Neural cell (in vitro differentiated cells): ENCODE measurements at regions not wholly inside any gene's neighbourhood (a gene's known extent, or its start where the extent isn't known, plus 50 kb on each side); places are given as distances from the start of the nearest gene placed in this dataset.

Source experiments
- H2AFZ ChIP-seq: fragments of 200-600, 300-800 bp; sonication (generic), shearing (Covaris generic); 2 replicates; pipeline ENCODE4 v1.6.0; 2014; ENCODE audit warnings: low read depth, mild to moderate bottlenecking, antibody characterized with exemption, low read length, moderate library complexity
- H3F3A ChIP-seq: fragments of 200-600 bp; shearing (Covaris generic); 2 replicates; pipeline ENCODE4 v1.6.1; 2016; ENCODE audit warnings: mild to moderate bottlenecking, moderate library complexity, mixed read lengths, antibody characterized with exemption, low read length; ENCODE audit not compliant: insufficient read depth, poor library complexity, severe bottlenecking
- H3K27ac ChIP-seq: fragments of 200-600, 300-800 bp; sonication (generic), shearing (Covaris generic); 2 replicates; pipeline ENCODE4 v1.5.1; 2014; ENCODE audit warnings: mild to moderate bottlenecking, low read length, moderate library complexity
- H3K27me3 ChIP-seq: fragments of 300-800, 200-600 bp; sonication (generic), shearing (Covaris generic); 2 replicates; pipeline ENCODE4 v1.6.0; 2014; ENCODE audit warnings: mild to moderate bottlenecking, low read depth, low read length, moderate library complexity; ENCODE audit not compliant: insufficient read depth
- H3K36me3 ChIP-seq: fragments of 300-800, 200-600 bp; sonication (generic), shearing (Covaris generic); 2 replicates; pipeline ENCODE4 v1.5.1; 2014; ENCODE audit warnings: mild to moderate bottlenecking, antibody characterized with exemption, low read length, moderate library complexity; ENCODE audit not compliant: insufficient read depth
- H3K4me2 ChIP-seq: fragments of 300-800, 200-600 bp; sonication (generic), shearing (Covaris generic); 2 replicates; pipeline ENCODE4 v1.6.0; 2014; ENCODE audit warnings: mild to moderate bottlenecking, low read length
- H3K4me3 ChIP-seq: fragments of 300-800, 200-600 bp; sonication (generic), shearing (Covaris generic); 2 replicates; pipeline ENCODE4 v1.5.1; 2014; ENCODE audit warnings: mild to moderate bottlenecking, low read length, moderate library complexity
- H3K79me2 ChIP-seq: fragments of 200-600 bp; shearing (Covaris generic); replicated peaks from 2 replicates; pipeline ENCODE4 v1.6.0; 2014; ENCODE audit warnings: mild to moderate bottlenecking, low read length, moderate library complexity; ENCODE audit not compliant: insufficient read depth
- H3K9ac ChIP-seq: fragments of 300-800, 200-600 bp; sonication (generic), shearing (Covaris generic); 2 replicates; pipeline ENCODE4 v1.6.1; 2016; ENCODE audit warnings: mild to moderate bottlenecking, low read length, mixed read lengths
- H3K9me2 ChIP-seq: fragments of 200-600 bp; shearing (Covaris generic); 2 replicates; pipeline ENCODE4 v1.6.1; 2016; ENCODE audit warnings: mild to moderate bottlenecking, low read length, mixed read lengths; ENCODE audit not compliant: insufficient read depth
- H3K9me3 ChIP-seq: fragments of 200-600, 300-800 bp; sonication (generic), shearing (Covaris generic); 2 replicates; pipeline ENCODE4 v1.6.1; 2016; ENCODE audit warnings: mild to moderate bottlenecking, mixed run types, low read length, moderate library complexity, mixed read lengths
- H4K20me1 ChIP-seq: fragments of 200-600 bp; shearing (Covaris generic); 2 replicates; pipeline ENCODE4 v1.6.1; 2016; ENCODE audit warnings: mild to moderate bottlenecking, mixed run types; ENCODE audit not compliant: insufficient read depth
- CTCF ChIP-seq: fragments of 450-650 bp; IDR thresholded peaks from 2 replicates; pipeline ENCODE4 v1.5.1; 2014; ENCODE audit warnings: antibody characterized with exemption, mild to moderate bottlenecking, moderate library complexity; ENCODE audit not compliant: poor library complexity, severe bottlenecking
- EP300 ChIP-seq: fragments of 450-650 bp; conservative IDR thresholded peaks from 2 replicates; pipeline ENCODE4 v1.6.1; 2014; ENCODE audit warnings: antibody characterized with exemption, mild to moderate bottlenecking, moderate library complexity; ENCODE audit not compliant: poor library complexity, severe bottlenecking
- EZH2 ChIP-seq: fragments of 200-600, 300-800 bp; shearing (Covaris generic), sonication (generic); IDR thresholded peaks from 2 replicates; pipeline ENCODE4 v1.6.1; 2014; ENCODE audit warnings: antibody characterized with exemption, low read length, borderline replicate concordance, mild to moderate bottlenecking; ENCODE audit not compliant: insufficient read depth, poor library complexity, severe bottlenecking
- MXI1 ChIP-seq: fragments of 450-650 bp; conservative IDR thresholded peaks from 2 replicates; pipeline ENCODE4 v1.6.1; 2014; ENCODE audit warnings: antibody characterized with exemption, mild to moderate bottlenecking; ENCODE audit not compliant: poor library complexity, severe bottlenecking
- POLR2AphosphoS5 ChIP-seq: IDR thresholded peaks from 2 replicates; pipeline ENCODE4 v1.6.1; 2012
- RAD21 ChIP-seq: fragments of 450-650 bp; conservative IDR thresholded peaks from 2 replicates; pipeline ENCODE4 v1.6.1; 2014; ENCODE audit warnings: antibody characterized with exemption, mild to moderate bottlenecking, moderate library complexity
- REST ChIP-seq: IDR thresholded peaks from 2 replicates; pipeline ENCODE4 v1.6.1; 2012; ENCODE audit warnings: borderline replicate concordance
- SMC3 ChIP-seq: fragments of 450-650 bp; conservative IDR thresholded peaks from 2 replicates; pipeline ENCODE4 v1.6.1; 2014; ENCODE audit warnings: antibody characterized with exemption, mild to moderate bottlenecking, moderate library complexity; ENCODE audit not compliant: poor library complexity
- TAF1 ChIP-seq: IDR thresholded peaks from 2 replicates; pipeline ENCODE4 v1.6.1; 2012; ENCODE audit warnings: low read depth

- H3K9me3 ChIP-seq: no peaks in the 10 kb centered on the region
- no peaks in the 10 kb centered on the region for H3F3A ChIP-seq
- no peaks in the 10 kb centered on the region for H3K9me2 ChIP-seq
- H3K4me3 ChIP-seq: no peak overlapping the region
- H2AFZ ChIP-seq: no peak overlapping the region
- H3K4me2 ChIP-seq: no peak overlapping the region
- no peak overlapping the region for H3K9ac ChIP-seq
- no peak for TF ChIP-seq TAF1
- no peak for TF ChIP-seq MXI1
- no peak for TF ChIP-seq EP300
- no peak for TF ChIP-seq EZH2
- TF ChIP-seq RAD21: no peak
- TF ChIP-seq SMC3: no peak
- TF ChIP-seq CTCF: no peak
- no peak for TF ChIP-seq POLR2AphosphoS5
- no peak for TF ChIP-seq REST
- H3K79me2 ChIP-seq: no peaks in the 10 kb centered on the region
- no peaks in the 10 kb centered on the region for H4K20me1 ChIP-seq
- no peak overlapping the region for H3K27ac ChIP-seq
- no peaks in the 10 kb centered on the region for H3K36me3 ChIP-seq
- H3K27me3 ChIP-seq: no peaks in the 10 kb centered on the region
Measured at GRCh38 chr4:188780686-188781085, 641.4 kb downstream of the TRIML1 start.

GRCh38 chr4:188781655-188782054 lies 642.4 kb downstream of the TRIML1 start:
- no peak overlapping the region for H2AFZ ChIP-seq
- H3K9me2 ChIP-seq: no peaks in the 10 kb centered on the region
- no peak overlapping the region for H3K27ac ChIP-seq
- no peaks in the 10 kb centered on the region for H4K20me1 ChIP-seq
- no peaks in the 10 kb centered on the region for H3K79me2 ChIP-seq
- TF ChIP-seq RAD21 (no peak), EZH2 (no peak), REST (no peak), EP300 (no peak), CTCF (peak; percentile 44), TAF1 (no peak), MXI1 (no peak), POLR2AphosphoS5 (no peak), SMC3 (peak; percentile 35)
- no peak overlapping the region for H3K4me2 ChIP-seq
- H3K27me3 ChIP-seq: no peaks in the 10 kb centered on the region
- H3F3A ChIP-seq: no peaks in the 10 kb centered on the region
- H3K9ac ChIP-seq: no peak overlapping the region
- H3K9me3 ChIP-seq: no peaks in the 10 kb centered on the region
- H3K4me3 ChIP-seq: no peak overlapping the region
- no peaks in the 10 kb centered on the region for H3K36me3 ChIP-seq
